ENCODE measurements at regions not wholly inside any gene's neighbourhood (a gene's known extent, or its start where the extent isn't known, plus 50 kb on each side); places are given as distances from the start of the nearest gene placed in this dataset.
"Not testable (repeated sequence)": the region's sequence is repeated elsewhere in the genome, so short reads cannot be mapped to it uniquely, and the experiment has no call there.

GRCh38 chrX:63217549-63217948, 133.6 kb downstream of the SPIN4 start:
- TF ChIP-seq TCF4 (CRISPR knock-in tag; IDR thresholded peaks at IDR 0.05; ENCODE audit: borderline replicate concordance); ZNF70 (CRISPR knock-in tag; IDR thresholded peaks at IDR 0.05); PPARA (CRISPR knock-in tag; IDR thresholded peaks at IDR 0.05; ENCODE audit: borderline replicate concordance); RARB (CRISPR knock-in tag; IDR thresholded peaks at IDR 0.05); BACH2 (CRISPR knock-in tag; IDR thresholded peaks at IDR 0.05; ENCODE audit: borderline replicate concordance); ZNF565 (CRISPR knock-in tag; conservative IDR thresholded peaks at IDR 0.05; ENCODE audit: low read depth); OSR1 (CRISPR knock-in tag; IDR thresholded peaks at IDR 0.05); CREB5 (CRISPR knock-in tag; IDR thresholded peaks at IDR 0.05; ENCODE audit: low read depth); ZNF8 (CRISPR knock-in tag; IDR thresholded peaks at IDR 0.05); SNAI2 (CRISPR knock-in tag; IDR thresholded peaks at IDR 0.05); ZFP3 (CRISPR knock-in tag; IDR thresholded peaks at IDR 0.05); PATZ1 (CRISPR knock-in tag; IDR thresholded peaks at IDR 0.05; ENCODE audit: borderline replicate concordance); ISL1 (CRISPR knock-in tag; IDR thresholded peaks at IDR 0.05); CSRNP3 (CRISPR knock-in tag; IDR thresholded peaks at IDR 0.05): not testable (repeated sequence)

Data from SK-N-SH treated with all-trans-retinoic acid at 6 μM for 48 hours (cell line).